Smooth muscle cell (in vitro differentiated cells): ENCODE measurements at regions not wholly inside any gene's neighbourhood (a gene's known extent, or its start where the extent isn't known, plus 50 kb on each side); places are given as distances from the start of the nearest gene placed in this dataset.

ENCODE experiments used
- DNase-seq: peaks from one replicate; lab custom pipeline; 2025; ENCODE audit not compliant: unreplicated experiment; lab: John Stamatoyannopoulos, UW
- H2AFZ ChIP-seq: fragments of 200-600 bp; sonication (generic); 2 replicates; pipeline ENCODE4 v1.6.0; 2016; ENCODE audit warnings: antibody characterized with exemption, low read depth, mild to moderate bottlenecking
- H3F3A ChIP-seq: fragments of 200-600 bp; sonication (generic); 2 replicates; pipeline ENCODE4 v1.6.0; 2017; ENCODE audit warnings: antibody characterized with exemption, low read depth
- H3K27ac ChIP-seq: fragments of 200-600 bp; sonication (generic); 2 replicates; pipeline ENCODE4 v1.5.1; 2016; ENCODE audit warnings: low read depth, mild to moderate bottlenecking
- H3K27me3 ChIP-seq: fragments of 200-600 bp; sonication (generic); 2 replicates; pipeline ENCODE4 v1.6.1; 2016; ENCODE audit warnings: low read depth, mild to moderate bottlenecking
- H3K36me3 ChIP-seq: fragments of 200-600 bp; sonication (generic); 2 replicates; pipeline ENCODE4 v1.5.1; 2016; ENCODE audit warnings: low read depth
- H3K4me1 ChIP-seq: fragments of 200-600 bp; sonication (generic); 2 replicates; pipeline ENCODE4 v1.5.1; 2016; ENCODE audit warnings: low read depth
- H3K4me2 ChIP-seq: fragments of 200-600 bp; sonication (generic); 2 replicates; pipeline ENCODE4 v1.6.0; 2016; ENCODE audit warnings: mild to moderate bottlenecking
- H3K4me3 ChIP-seq: fragments of 200-600 bp; sonication (generic); 2 replicates; pipeline ENCODE4 v1.5.1; 2016; ENCODE audit warnings: mild to moderate bottlenecking
- H3K79me2 ChIP-seq: fragments of 200-600 bp; sonication (generic); 2 replicates; pipeline ENCODE4 v1.6.0; 2016; ENCODE audit warnings: low read depth, mild to moderate bottlenecking
- H3K9ac ChIP-seq: fragments of 200-600 bp; sonication (generic); 2 replicates; pipeline ENCODE4 v1.6.0; 2016; ENCODE audit warnings: low read depth
- H3K9me3 ChIP-seq: fragments of 200-600 bp; sonication (generic); replicated peaks from 2 replicates; pipeline ENCODE4 v1.5.1; 2016; ENCODE audit warnings: low read depth
- H4K20me1 ChIP-seq: fragments of 200-600 bp; sonication (generic); 2 replicates; pipeline ENCODE4 v1.6.0; 2016; ENCODE audit warnings: low read depth
- CTCF ChIP-seq: fragments of 200-600 bp; sonication (generic); IDR thresholded peaks from 2 replicates; pipeline ENCODE4 v1.5.1; 2017; ENCODE audit warnings: borderline replicate concordance, mild to moderate bottlenecking, antibody characterized with exemption; ENCODE audit not compliant: insufficient read depth, poor library complexity, severe bottlenecking
- WGBS: methylation state at CpG from one replicate; pipeline ENCODE4 v1.1.7; 2016; ENCODE audit warnings: low lambda C conversion rate; 5-methylcytosine and 5-hydroxymethylcytosine counted together

- no peak overlapping the region for H2AFZ ChIP-seq
- DNase-seq = no peak
- 80% methylated on average over 35 of the region's 35 CpGs for WGBS
Observed at GRCh38 chr12:34298971-34299801, 276.9 kb downstream of the ALG10 start.

GRCh38 chr12:34299802-34300193, 277.5 kb downstream of the ALG10 start:
- WGBS = 75% methylated on average over 16 of the region's 16 CpGs
- H3K79me2 ChIP-seq = no peaks in the 10 kb centered on the region
- no peaks in the 10 kb centered on the region for H3K36me3 ChIP-seq
- no peak for TF ChIP-seq CTCF
- no peak overlapping the region for H3K9ac ChIP-seq
- no peak overlapping the region for H3K4me3 ChIP-seq
- H3K4me2 ChIP-seq = no peak overlapping the region
- no peak overlapping the region for H2AFZ ChIP-seq
- H3K27ac ChIP-seq = no peak overlapping the region
- peaks cover 3% of the 10 kb centered on the region for H3K9me3 ChIP-seq
- no peak for DNase-seq
- no peaks in the 10 kb centered on the region for H3K27me3 ChIP-seq
- no peaks in the 10 kb centered on the region for H3K4me1 ChIP-seq
- no peaks in the 10 kb centered on the region for H3F3A ChIP-seq
- H4K20me1 ChIP-seq = no peaks in the 10 kb centered on the region

More at GRCh38 chr12:34298971-34299801, 276.9 kb downstream of the ALG10 start:
- no peak overlapping the region for H3K9ac ChIP-seq
- no peaks in the 10 kb centered on the region for H3K36me3 ChIP-seq
- no peaks in the 10 kb centered on the region for H3K4me1 ChIP-seq
- peaks cover 3% of the 10 kb centered on the region for H3K9me3 ChIP-seq
- no peak for TF ChIP-seq CTCF
- no peaks in the 10 kb centered on the region for H3K79me2 ChIP-seq
- H3K27me3 ChIP-seq = no peaks in the 10 kb centered on the region
- no peak overlapping the region for H3K4me2 ChIP-seq
- no peak overlapping the region for H3K4me3 ChIP-seq
- H3K27ac ChIP-seq = no peak overlapping the region
- no peaks in the 10 kb centered on the region for H4K20me1 ChIP-seq
- no peaks in the 10 kb centered on the region for H3F3A ChIP-seq

GRCh38 chr12:34300376-34301250, 278.3 kb downstream of the ALG10 start:
- H3K9me3 ChIP-seq = peaks cover 3% of the 10 kb centered on the region
- H3K4me3 ChIP-seq = no peak overlapping the region
- no peak overlapping the region for H2AFZ ChIP-seq
- H3K27me3 ChIP-seq = no peaks in the 10 kb centered on the region
- H3K9ac ChIP-seq = no peak overlapping the region
- H3K4me2 ChIP-seq = no peak overlapping the region
- DNase-seq = no peak
- WGBS = 89% methylated on average over 34 of the region's 34 CpGs
- no peak overlapping the region for H3K27ac ChIP-seq
- TF ChIP-seq CTCF = no peak
- H4K20me1 ChIP-seq = no peaks in the 10 kb centered on the region
- no peaks in the 10 kb centered on the region for H3K36me3 ChIP-seq
- no peaks in the 10 kb centered on the region for H3K4me1 ChIP-seq
- H3K79me2 ChIP-seq = no peaks in the 10 kb centered on the region
- no peaks in the 10 kb centered on the region for H3F3A ChIP-seq
